ENCODE measurements at regions not wholly inside any gene's neighbourhood (a gene's known extent, or its start where the extent isn't known, plus 50 kb on each side); places are given as distances from the start of the nearest gene placed in this dataset.

DNA sequence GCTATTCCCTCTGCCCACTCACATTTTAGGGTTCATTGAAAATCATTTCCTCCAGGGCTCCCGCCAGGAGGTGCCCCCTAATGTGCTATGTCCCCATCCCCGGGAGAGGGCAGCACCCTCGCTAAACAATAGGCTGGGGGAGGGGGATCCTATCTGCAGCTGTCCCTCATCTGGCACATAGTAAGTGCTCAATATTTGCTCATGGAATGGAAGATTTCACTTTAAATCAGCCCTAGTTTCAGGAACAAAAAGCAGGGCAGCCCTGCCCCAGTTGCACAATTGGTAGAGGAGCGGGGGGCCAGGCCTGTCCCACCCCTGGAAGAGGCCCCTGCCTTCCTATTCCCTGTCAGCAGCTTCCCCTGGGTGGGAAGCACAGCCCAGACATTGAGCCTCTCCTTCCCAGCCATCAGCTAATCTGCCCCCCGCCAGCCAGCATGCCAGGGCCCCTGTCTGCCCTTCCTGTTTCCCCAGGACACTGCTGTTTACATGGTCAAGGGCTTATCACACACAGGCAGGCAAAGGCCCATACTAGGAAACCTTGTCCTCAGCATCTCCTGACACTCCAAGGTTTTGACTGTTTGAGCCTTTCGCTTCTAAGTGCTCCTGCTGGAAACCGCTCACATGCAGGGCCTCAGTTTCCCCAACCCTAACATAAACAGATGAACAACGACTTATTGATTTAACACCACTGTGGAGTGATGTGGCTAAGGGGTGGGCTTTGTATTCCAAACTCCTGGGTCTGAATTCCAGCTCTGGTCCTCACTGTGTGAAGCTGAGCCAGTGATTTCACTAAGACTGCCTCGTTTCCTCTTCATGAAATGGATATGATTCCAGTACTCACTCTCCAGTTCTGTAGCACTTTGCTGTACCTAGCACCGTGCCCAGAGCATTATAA, 130.7 kb upstream of the ZMIZ1 start:
- TF ChIP-seq RAD21 (IDR thresholded peaks at IDR 0.05; ENCODE audit: low read depth): peak; percentile 67
- TF ChIP-seq SRF (IDR thresholded peaks at IDR 0.05; ENCODE audit: low read depth): no peak
- no peak for TF ChIP-seq EZH2 (IDR thresholded peaks at IDR 0.05)
- TF ChIP-seq, protein P1, sequence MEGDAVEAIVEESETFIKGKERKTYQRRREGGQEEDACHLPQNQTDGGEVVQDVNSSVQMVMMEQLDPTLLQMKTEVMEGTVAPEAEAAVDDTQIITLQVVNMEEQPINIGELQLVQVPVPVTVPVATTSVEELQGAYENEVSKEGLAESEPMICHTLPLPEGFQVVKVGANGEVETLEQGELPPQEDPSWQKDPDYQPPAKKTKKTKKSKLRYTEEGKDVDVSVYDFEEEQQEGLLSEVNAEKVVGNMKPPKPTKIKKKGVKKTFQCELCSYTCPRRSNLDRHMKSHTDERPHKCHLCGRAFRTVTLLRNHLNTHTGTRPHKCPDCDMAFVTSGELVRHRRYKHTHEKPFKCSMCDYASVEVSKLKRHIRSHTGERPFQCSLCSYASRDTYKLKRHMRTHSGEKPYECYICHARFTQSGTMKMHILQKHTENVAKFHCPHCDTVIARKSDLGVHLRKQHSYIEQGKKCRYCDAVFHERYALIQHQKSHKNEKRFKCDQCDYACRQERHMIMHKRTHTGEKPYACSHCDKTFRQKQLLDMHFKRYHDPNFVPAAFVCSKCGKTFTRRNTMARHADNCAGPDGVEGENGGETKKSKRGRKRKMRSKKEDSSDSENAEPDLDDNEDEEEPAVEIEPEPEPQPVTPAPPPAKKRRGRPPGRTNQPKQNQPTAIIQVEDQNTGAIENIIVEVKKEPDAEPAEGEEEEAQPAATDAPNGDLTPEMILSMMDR (IDR thresholded peaks at IDR 0.05 in 2 of 3, conservative IDR thresholded peaks at IDR 0.05 in 1 of 3; ENCODE audit: borderline replicate concordance in 1 of 3, insufficient read depth in 1 of 3, low read depth in 2 of 3, low read length in 2 of 3): peak; percentile 52 to 70 (median 61); a peak in 5 of 6 replicates
- intact Hi-C loops (cut with micrococcal nuclease): loop anchor here (5.0 kb wide), 1 partner anchor 259 kb away; no protein-coding TSS in a partner anchor
- no peaks in the 10 kb centered on the region for H3K79me2 ChIP-seq (ENCODE audit: insufficient read depth, low read length)
- peak; percentile 77 for ATAC-seq
- BruUV-seq (replicated peaks): no TSS peak
- ChIA-PET POLR2A (no interaction called here), CTCF (no interaction called here), RAD21 (ENCODE audit: low non-redundant PET in 1 of 2, low total read pairs in 2 of 2, uncharacterized antibody in 2 of 2, unreplicated experiment in 2 of 2) (no interaction called here)
- no peak overlapping the region for H2AFZ ChIP-seq (ENCODE audit: low read depth, low read length, poor library complexity, severe bottlenecking)
- H3K9ac ChIP-seq (ENCODE audit: low read length): no peak overlapping the region
- no peak overlapping the region for H3K4me3 ChIP-seq (replicated peaks in 1 of 2; ENCODE audit: low read depth in 1 of 2, low read length in 2 of 2)
- H4K20me1 ChIP-seq (ENCODE audit: insufficient read depth): no peaks in the 10 kb centered on the region
- H3K4me1 ChIP-seq (ENCODE audit: control insufficient read depth in 1 of 2, insufficient read depth in 2 of 2, low read length in 2 of 2): peaks cover 0 to 26% of the 10 kb centered on the region in 2 experiments; a peak in 2 of 4 replicates
- no peaks in the 10 kb centered on the region for H3K9me3 ChIP-seq (ENCODE audit: control insufficient read depth in 1 of 2, insufficient read depth in 1 of 2, low read depth in 1 of 2, low read length in 2 of 2)
- H3K27me3 ChIP-seq (ENCODE audit: insufficient read depth, low read length): no peaks in the 10 kb centered on the region
- no peak for DNase-seq (ENCODE audit: low read depth, low spot score)
- H3K27ac ChIP-seq (ENCODE audit: low read depth, low read length): no peak overlapping the region
- H3K9me2 ChIP-seq (ENCODE audit: insufficient read depth): no peaks in the 10 kb centered on the region
- H3K36me3 ChIP-seq (ENCODE audit: control insufficient read depth in 1 of 2, insufficient read depth in 2 of 2, low read length in 2 of 2): no peaks in the 10 kb centered on the region
- H3K4me2 ChIP-seq (ENCODE audit: low read length): peak overlapping the region; percentile 20

Data from HCT116 (cell line).